Common myeloid progenitor, CD34-positive (primary cell): ENCODE measurements at regions not wholly inside any gene's neighbourhood (a gene's known extent, or its start where the extent isn't known, plus 50 kb on each side); places are given as distances from the start of the nearest gene placed in this dataset.

Experiments
- CTCF ChIA-PET: fragments of 350-600 bp; sonication (Branson Sonifier 250); formaldehyde crosslinking; loops from one replicate; lab custom pipeline; 2021; ENCODE audit warnings: antibody characterized with exemption; lab: Charles Lee
- POLR2A ChIA-PET: fragments of 350-600 bp; sonication (Branson Sonifier 250); formaldehyde crosslinking; loops from one replicate; lab custom pipeline; 2021; ENCODE audit warnings: antibody characterized with exemption; lab: Charles Lee
- DNase-seq, 3 donors: peaks; one replicate each; pipeline versions ENCODE4 v3.0.0 to v3.0.0-alpha.2; 2013
- H3K27ac ChIP-seq, 2 experiments: 1 replicate in 1 of 2; 2 replicates in 1 of 2; pipeline ENCODE4 v1.7.0; 2013; ENCODE audit warnings: inconsistent platforms in 2 of 2, low read length in 2 of 2, mild to moderate bottlenecking in 2 of 2, low read depth in 1 of 2, moderate library complexity in 1 of 2; ENCODE audit not compliant: severe bottlenecking in 2 of 2, insufficient read depth in 1 of 2, poor library complexity in 1 of 2
- H3K27me3 ChIP-seq, 5 experiments: replicated peaks in 2 of 5; 1 replicate in 3 of 5; 2 replicates in 2 of 5; pipeline versions ENCODE4 v1.6.1 to v1.7.0; 2013; ENCODE audit warnings: low read length in 4 of 5, mild to moderate bottlenecking in 2 of 5, moderate library complexity in 2 of 5, inconsistent platforms in 1 of 5; ENCODE audit not compliant: insufficient read depth in 5 of 5, control insufficient read depth in 4 of 5
- H3K36me3 ChIP-seq, 4 experiments: 1 replicate in 2 of 4; 2 replicates in 2 of 4; pipeline versions ENCODE4 v1.6.1 to v1.7.0; 2013; ENCODE audit warnings: low read length in 3 of 4, control low read depth in 1 of 4, mild to moderate bottlenecking in 1 of 4; ENCODE audit not compliant: control insufficient read depth in 4 of 4, insufficient read depth in 4 of 4
- H3K4me1 ChIP-seq, 4 experiments: 1 replicate in 3 of 4; 2 replicates in 1 of 4; pipeline versions ENCODE4 v1.6.1 to v1.7.1; 2013; ENCODE audit warnings: low read length in 3 of 4, mild to moderate bottlenecking in 3 of 4, control low read depth in 1 of 4, inconsistent platforms in 1 of 4, moderate library complexity in 1 of 4; ENCODE audit not compliant: control insufficient read depth in 4 of 4, insufficient read depth in 4 of 4; ENCODE audit errors: control extremely low read depth in 1 of 4
- H3K4me3 ChIP-seq, 7 experiments: 1 replicate in 4 of 7; 2 replicates in 3 of 7; pipeline versions ENCODE4 v1.5.1 to v1.7.0; 2013; ENCODE audit warnings: mild to moderate bottlenecking in 7 of 7, low read length in 6 of 7, moderate library complexity in 6 of 7, inconsistent platforms in 2 of 7, low read depth in 2 of 7, control low read depth in 1 of 7; ENCODE audit not compliant: insufficient read depth in 4 of 7, control insufficient read depth in 1 of 7; ENCODE audit errors: extremely low read depth in 1 of 7
- H3K9me3 ChIP-seq, 5 experiments: 1 replicate in 4 of 5; 2 replicates in 1 of 5; pipeline versions ENCODE4 v1.6.1 to v1.7.1; 2013; ENCODE audit warnings: low read length in 4 of 5, mild to moderate bottlenecking in 2 of 5, inconsistent platforms in 1 of 5, low read depth in 1 of 5, moderate library complexity in 1 of 5; ENCODE audit not compliant: control insufficient read depth in 4 of 5, insufficient read depth in 2 of 5; ENCODE audit errors: control extremely low read depth in 1 of 5
- WGBS: methylation state at CpG from one replicate; pipeline ENCODE4 v1.1.5; 2013; ENCODE audit not compliant: insufficient coverage; 5-methylcytosine and 5-hydroxymethylcytosine counted together

GRCh38 chr11:107151579-107151978 lies 133.3 kb upstream of the GUCY1A2 start:
- ChIA-PET CTCF (no interaction called here), POLR2A (no interaction called here)
- Histone ChIP-seq H3K4me3 (no peak overlapping the region), H3K27ac (no peak overlapping the region), H3K36me3 (no peaks in the 10 kb centered on the region), H3K27me3 (no peaks in the 10 kb centered on the region), H3K9me3 (no peaks in the 10 kb centered on the region), H3K4me1 (no peaks in the 10 kb centered on the region)
- no peak for DNase-seq

- Histone ChIP-seq H3K9me3 (no peaks in the 10 kb centered on the region), H3K4me3 (no peak overlapping the region), H3K4me1 (no peaks in the 10 kb centered on the region), H3K36me3 (no peaks in the 10 kb centered on the region), H3K27ac (no peak overlapping the region), H3K27me3 (no peaks in the 10 kb centered on the region)
- no CpG with 5 or more reads among the region's 2 CpGs for WGBS
- POLR2A ChIA-PET: no interaction called here
- CTCF ChIA-PET: no interaction called here
- DNase-seq: no peak
Observed at GRCh38 chr11:107151158-107151557, 132.9 kb upstream of the GUCY1A2 start.

GRCh38 chr11:107140983-107141382 lies 122.7 kb upstream of the GUCY1A2 start:
- DNase-seq: no peak
- Histone ChIP-seq H3K27ac (no peak overlapping the region), H3K27me3 (no peaks in the 10 kb centered on the region), H3K36me3 (no peaks in the 10 kb centered on the region), H3K9me3 (peaks cover 0 to 6% (median 0%) of the 10 kb centered on the region in 5 experiments), H3K4me1 (no peaks in the 10 kb centered on the region), H3K4me3 (no peak overlapping the region)
- WGBS: 100% methylated on average over 3 of the region's 3 CpGs
- POLR2A ChIA-PET: no interaction called here
- CTCF ChIA-PET: no interaction called here

- Histone ChIP-seq H3K9me3 (peaks cover 0 to 6% (median 0%) of the 10 kb centered on the region in 5 experiments), H3K4me3 (no peak overlapping the region), H3K27ac (no peak overlapping the region), H3K4me1 (no peaks in the 10 kb centered on the region), H3K36me3 (no peaks in the 10 kb centered on the region), H3K27me3 (no peaks in the 10 kb centered on the region)
- DNase-seq: no peak
- ChIA-PET CTCF (interaction anchor here (0.6 kb wide), 1 partner anchor 194 kb away, joined by 3 read pairs; no protein-coding TSS in a partner anchor), POLR2A (no interaction called here)
- WGBS: 96% methylated on average over 4 of the region's 4 CpGs
Observed at GRCh38 chr11:107139396-107139795, 121.1 kb upstream of the GUCY1A2 start.

DNA sequence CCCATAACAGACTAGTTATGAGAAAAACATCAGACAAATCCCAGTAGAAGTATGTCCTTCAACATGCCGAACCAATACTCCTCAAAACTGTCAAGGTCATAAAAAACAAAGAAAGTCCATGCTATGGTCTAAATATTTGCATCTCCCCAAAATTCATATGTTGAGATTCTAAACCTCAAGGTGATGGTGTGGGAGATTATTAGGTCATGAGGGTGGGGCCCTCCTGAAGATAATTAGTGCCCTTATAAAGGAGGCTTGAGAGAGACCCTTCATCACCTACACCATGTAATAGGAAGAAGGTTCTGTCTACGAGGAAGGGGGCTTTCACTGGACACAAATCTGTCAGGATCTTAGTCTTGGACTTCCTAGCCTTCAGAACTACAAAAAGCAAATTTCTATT lies 118.6 kb upstream of the GUCY1A2 start:
- Histone ChIP-seq H3K27me3 (no peaks in the 10 kb centered on the region), H3K27ac (no peak overlapping the region)

DNA sequence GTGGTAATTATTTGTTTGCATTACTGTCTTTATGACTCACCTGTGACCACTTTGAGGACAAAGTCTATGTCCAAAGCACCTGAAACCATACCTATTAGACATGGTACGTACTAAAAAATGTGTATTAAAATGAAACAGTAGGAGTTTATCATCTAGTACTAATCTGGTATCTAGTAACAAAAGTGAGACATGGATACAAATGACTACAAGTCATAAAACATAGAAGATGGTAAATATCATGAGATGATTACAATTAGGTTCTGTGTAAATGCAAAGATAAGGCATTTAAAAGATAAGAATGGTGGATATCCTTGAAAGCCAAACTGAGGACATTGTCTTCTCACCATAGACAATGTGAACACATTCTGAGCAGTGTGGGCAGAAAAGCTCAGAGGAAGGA lies 113.5 kb upstream of the GUCY1A2 start:
- WGBS: no CpG with 5 or more reads among the region's 1 CpG
- DNase-seq: no peak
- H3K4me3 ChIP-seq: no peak overlapping the region
- POLR2A ChIA-PET: no interaction called here
- H3K27ac ChIP-seq: no peak overlapping the region
- no peaks in the 10 kb centered on the region for H3K4me1 ChIP-seq
- CTCF ChIA-PET: no interaction called here
- peaks cover 0 to 3% (median 1%) of the 10 kb centered on the region in 5 experiments for H3K9me3 ChIP-seq
- H3K36me3 ChIP-seq: no peaks in the 10 kb centered on the region
- no peaks in the 10 kb centered on the region for H3K27me3 ChIP-seq

More for the DNA sequence above, 118.6 kb upstream of the GUCY1A2 start:
- CTCF ChIA-PET: no interaction called here
- POLR2A ChIA-PET: no interaction called here
- Histone ChIP-seq H3K9me3 (peaks cover 0 to 6% (median 0%) of the 10 kb centered on the region in 5 experiments), H3K36me3 (no peaks in the 10 kb centered on the region), H3K4me1 (no peaks in the 10 kb centered on the region), H3K4me3 (no peak overlapping the region)
- DNase-seq: no peak
- WGBS: 100% methylated on average over 1 of the region's 2 CpGs

DNA sequence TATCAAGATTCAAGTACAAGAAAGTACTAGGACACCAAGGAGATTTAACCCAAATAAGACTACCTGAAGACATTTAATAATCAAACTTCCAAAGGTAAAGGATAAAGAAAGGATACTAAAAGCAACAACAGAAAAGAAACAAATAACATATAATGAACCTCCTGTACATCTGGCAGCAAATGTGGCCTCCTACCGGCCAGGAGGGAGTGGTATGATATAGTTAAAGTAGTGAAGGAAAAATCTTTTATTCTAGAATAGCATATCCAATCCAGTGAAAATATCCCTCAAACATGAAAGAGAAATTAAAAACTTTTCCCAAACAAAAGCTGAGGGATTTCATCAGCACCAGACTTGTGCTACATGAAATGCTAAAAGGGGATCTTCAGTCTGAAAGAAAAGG lies 104.7 kb upstream of the GUCY1A2 start:
- Histone ChIP-seq H3K4me1 (no peaks in the 10 kb centered on the region), H3K27me3 (no peaks in the 10 kb centered on the region), H3K9me3 (peaks cover 0 to 3% (median 0%) of the 10 kb centered on the region in 5 experiments), H3K36me3 (no peaks in the 10 kb centered on the region), H3K4me3 (no peak overlapping the region), H3K27ac (no peak overlapping the region)
- POLR2A ChIA-PET: no interaction called here
- no peak for DNase-seq
- no CpG with 5 or more reads among the region's 1 CpG for WGBS
- CTCF ChIA-PET: no interaction called here
